B cell (primary cell): ENCODE measurements at regions not wholly inside any gene's neighbourhood (a gene's known extent, or its start where the extent isn't known, plus 50 kb on each side); places are given as distances from the start of the nearest gene placed in this dataset.

Source experiments
- ATAC-seq: fragments of 200-7000 bp; cut with Tn5 transposase; one replicate; pipeline ENCODE4 v1.10.0; 2021; ENCODE audit warnings: low read depth, mild to moderate bottlenecking, moderate number of reproducible peaks, moderate library complexity
- CTCF ChIA-PET: fragments of 350-600 bp; sonication (Branson Sonifier 250); formaldehyde crosslinking; loops from one replicate; lab custom pipeline; 2021; ENCODE audit warnings: antibody characterized with exemption, inconsistent platforms; lab: Charles Lee
- POLR2A ChIA-PET: fragments of 350-600 bp; sonication (Branson Sonifier 250); formaldehyde crosslinking; loops from one replicate; lab custom pipeline; 2021; ENCODE audit warnings: antibody characterized with exemption; lab: Charles Lee
- DNase-seq: peaks from one replicate; pipeline ENCODE4 v3.0.0; 2013
- H2AFZ ChIP-seq: 2 replicates; pipeline ENCODE4 v1.6.1; 2012; ENCODE audit warnings: mild to moderate bottlenecking, low read depth, low read length; ENCODE audit not compliant: insufficient read depth, poor library complexity, severe bottlenecking
- H3K27ac ChIP-seq, 2 donors: 1 replicate in 1 of 2; 2 replicates in 1 of 2; pipeline ENCODE4 v1.5.1; 2012 to 2013; ENCODE audit warnings: low read length in 2 of 2, mild to moderate bottlenecking in 2 of 2, moderate library complexity in 1 of 2
- H3K27me3 ChIP-seq, 4 experiments: fragments of 200-600 bp in 1 of 4; sonication (generic) in 1 of 4; replicated peaks in 1 of 4; 1 replicate in 2 of 4; 2 replicates in 2 of 4; pipeline versions ENCODE4 v1.6.1 to v1.7.0; 2013 to 2016; ENCODE audit warnings: low read length in 3 of 4, mild to moderate bottlenecking in 2 of 4, mixed read lengths in 1 of 4, moderate library complexity in 1 of 4; ENCODE audit not compliant: insufficient read depth in 4 of 4, control insufficient read depth in 3 of 4; ENCODE audit errors: control extremely low read depth in 1 of 4
- H3K36me3 ChIP-seq, 2 experiments: replicated peaks in 1 of 2; 1 replicate in 1 of 2; 2 replicates in 1 of 2; pipeline versions ENCODE4 v1.6.1 to v1.7.1; 2013; ENCODE audit warnings: low read length in 1 of 2; ENCODE audit not compliant: insufficient read depth in 2 of 2, control insufficient read depth in 1 of 2; ENCODE audit errors: control extremely low read depth in 1 of 2, extremely low read depth in 1 of 2
- H3K4me1 ChIP-seq, 2 donors: fragments of 200-600 bp in 1 of 2; sonication (generic) in 1 of 2; 1 replicate in 1 of 2; 2 replicates in 1 of 2; pipeline versions ENCODE4 v1.5.1 to v1.6.1; 2013 to 2017; ENCODE audit warnings: low read length in 2 of 2; ENCODE audit not compliant: control insufficient read depth in 2 of 2, insufficient read depth in 2 of 2
- H3K4me2 ChIP-seq: replicated peaks from 2 replicates; pipeline ENCODE3; 2012; ENCODE audit warnings: mild to moderate bottlenecking, low read depth, low read length; ENCODE audit not compliant: poor library complexity, severe bottlenecking
- H3K4me3 ChIP-seq, 5 experiments: fragments of 200-600 bp in 1 of 5; sonication (generic) in 1 of 5; 1 replicate in 3 of 5; 2 replicates in 2 of 5; pipeline versions ENCODE4 v1.5.1 to v1.7.0; 2011 to 2016; ENCODE audit warnings: low read length in 4 of 5, mild to moderate bottlenecking in 4 of 5, low read depth in 2 of 5, control low read depth in 1 of 5, moderate library complexity in 1 of 5; ENCODE audit not compliant: insufficient read depth in 1 of 5; ENCODE audit errors: control extremely low read depth in 1 of 5, extremely low read depth in 1 of 5
- H3K79me2 ChIP-seq: fragments of 200-600 bp; sonication (generic); one replicate; pipeline ENCODE4 v1.6.0; 2016; ENCODE audit warnings: low read length; ENCODE audit not compliant: control insufficient read depth, insufficient read depth
- H3K9ac ChIP-seq: fragments of 200-600 bp; sonication (generic); 2 replicates; pipeline ENCODE4 v1.6.1; 2017; ENCODE audit warnings: mild to moderate bottlenecking, low read length, moderate library complexity
- H3K9me3 ChIP-seq, 3 donors: one replicate each; pipeline versions ENCODE4 v1.6.1 to v1.7.1; 2013; ENCODE audit warnings: low read length in 2 of 3; ENCODE audit not compliant: control insufficient read depth in 2 of 3, insufficient read depth in 1 of 3; ENCODE audit errors: control extremely low read depth in 1 of 3
- H4K20me1 ChIP-seq: 2 replicates; pipeline ENCODE4 v1.6.0; 2012; ENCODE audit warnings: mild to moderate bottlenecking, low read length; ENCODE audit not compliant: insufficient read depth, control insufficient read depth, poor library complexity, severe bottlenecking
- H3K27ac Mint-ChIP-seq: one replicate; pipeline ENCODE4 v1.8.0; 2021; ENCODE audit warnings: mixed read lengths
- H3K27me3 Mint-ChIP-seq: one replicate; pipeline ENCODE4 v1.8.0; 2021; ENCODE audit warnings: mixed read lengths
- H3K4me1 Mint-ChIP-seq: one replicate; pipeline ENCODE4 v1.8.0; 2021; ENCODE audit warnings: mixed read lengths
- H3K4me3 Mint-ChIP-seq: one replicate; pipeline ENCODE4 v1.8.0; 2021; ENCODE audit warnings: mixed read lengths
- H3K9me3 Mint-ChIP-seq: one replicate; pipeline ENCODE4 v1.8.0; 2022; ENCODE audit warnings: mixed read lengths; ENCODE audit not compliant: insufficient read depth
- CTCF ChIP-seq: fragments of 200-600 bp; IDR thresholded peaks from one replicate; pipeline ENCODE4 v1.8.0; 2022; ENCODE audit warnings: antibody characterized with exemption, mild to moderate bottlenecking
- EZH2 ChIP-seq: IDR thresholded peaks from 2 replicates; pipeline ENCODE4 v1.6.1; 2012; ENCODE audit warnings: borderline replicate concordance, low read depth, mild to moderate bottlenecking, moderate library complexity, low read length; ENCODE audit not compliant: insufficient read depth, poor library complexity, severe bottlenecking
- WGBS: methylation state at CpG from one replicate; pipeline ENCODE4 v1.1.5; 2013; ENCODE audit warnings: missing lambda C conversion rate; ENCODE audit not compliant: insufficient coverage; 5-methylcytosine and 5-hydroxymethylcytosine counted together
- intact Hi-C: fragments of 100-400 bp; cut with micrococcal nuclease; formaldehyde crosslinking; loops from one replicate; pipeline ENCODE4 v1.10.0; 2022

GRCh38 chr3:67866571-67866970, 212.2 kb upstream of the SUCLG2 start:
- ATAC-seq = no peak

GRCh38 chr3:67864587-67865183, 210.3 kb upstream of the SUCLG2 start:
- Histone ChIP-seq H3K27me3 (no peaks in the 10 kb centered on the region), H3K9me3 (no peaks in the 10 kb centered on the region), H3K79me2 (no peaks in the 10 kb centered on the region), H3K4me3 (no peak overlapping the region), H3K4me1 (no peaks in the 10 kb centered on the region), H3K27ac (no peak overlapping the region), H3K4me2 (no peak overlapping the region), H4K20me1 (no peaks in the 10 kb centered on the region), H3K36me3 (no peaks in the 10 kb centered on the region), H2AFZ (no peak overlapping the region), H3K9ac (no peak overlapping the region)
- Mint-ChIP-seq H3K4me3 (no peak overlapping the region), H3K4me1 (no peaks in the 10 kb centered on the region), H3K27ac (no peak overlapping the region), H3K27me3 (peaks cover 3% of the 10 kb centered on the region), H3K9me3 (peaks cover 3% of the 10 kb centered on the region)
- ChIA-PET CTCF (no interaction called here), POLR2A (no interaction called here)
- no CpG with 5 or more reads among the region's 2 CpGs for WGBS
- intact Hi-C loops = no loop called here
- ATAC-seq = no peak
- DNase-seq = no peak
- TF ChIP-seq CTCF = no peak
- no peak for TF ChIP-seq EZH2

More at GRCh38 chr3:67866571-67866970, 212.2 kb upstream of the SUCLG2 start:
- ChIA-PET CTCF (no interaction called here), POLR2A (no interaction called here)
- H3K9me3 Mint-ChIP-seq = no peaks in the 10 kb centered on the region
- H3K27ac Mint-ChIP-seq = no peak overlapping the region
- Histone ChIP-seq H3K4me2 (no peak overlapping the region), H3K4me1 (no peaks in the 10 kb centered on the region), H3K27me3 (no peaks in the 10 kb centered on the region), H3K79me2 (no peaks in the 10 kb centered on the region), H3K9me3 (no peaks in the 10 kb centered on the region), H3K9ac (no peak overlapping the region), H4K20me1 (no peaks in the 10 kb centered on the region), H3K27ac (no peak overlapping the region), H2AFZ (no peak overlapping the region), H3K36me3 (no peaks in the 10 kb centered on the region), H3K4me3 (no peak overlapping the region)
- H3K27me3 Mint-ChIP-seq = peaks cover 3% of the 10 kb centered on the region
- no peaks in the 10 kb centered on the region for H3K4me1 Mint-ChIP-seq
- H3K4me3 Mint-ChIP-seq = no peak overlapping the region
- no peak for TF ChIP-seq EZH2
- TF ChIP-seq CTCF = no peak
- intact Hi-C loops = no loop called here
- 71% methylated on average over 1 of the region's 6 CpGs for WGBS
- DNase-seq = no peak
